GM19468 (cell line): ENCODE measurements at regions not wholly inside any gene's neighbourhood (a gene's known extent, or its start where the extent isn't known, plus 50 kb on each side); places are given as distances from the start of the nearest gene placed in this dataset.
A peak's percentile ranks its signal among the peaks of the same experiment; 100 is the strongest.
"Not testable (repeated sequence)": the region's sequence is repeated elsewhere in the genome, so short reads cannot be mapped to it uniquely, and the experiment has no call there.

Source experiments
- ATAC-seq: cut with Tn5 transposase; IDR thresholded peaks from one replicate; pipeline ENCODE4 v1.9.1; 2021; ENCODE audit warnings: mild to moderate bottlenecking, moderate library complexity, moderate number of reproducible peaks; ENCODE audit not compliant: unreplicated experiment; ENCODE audit errors: extremely low read depth

- peak; percentile 64 for ATAC-seq
These were observed 196.1 kb downstream of the ALG10 start for GRCh38 chr12:34218193-34219045.

- no peak for ATAC-seq
These were observed 196.9 kb downstream of the ALG10 start for GRCh38 chr12:34219046-34219770.

- not testable (repeated sequence) for ATAC-seq
These were observed 197.8 kb downstream of the ALG10 start for GRCh38 chr12:34220079-34220478.

DNA sequence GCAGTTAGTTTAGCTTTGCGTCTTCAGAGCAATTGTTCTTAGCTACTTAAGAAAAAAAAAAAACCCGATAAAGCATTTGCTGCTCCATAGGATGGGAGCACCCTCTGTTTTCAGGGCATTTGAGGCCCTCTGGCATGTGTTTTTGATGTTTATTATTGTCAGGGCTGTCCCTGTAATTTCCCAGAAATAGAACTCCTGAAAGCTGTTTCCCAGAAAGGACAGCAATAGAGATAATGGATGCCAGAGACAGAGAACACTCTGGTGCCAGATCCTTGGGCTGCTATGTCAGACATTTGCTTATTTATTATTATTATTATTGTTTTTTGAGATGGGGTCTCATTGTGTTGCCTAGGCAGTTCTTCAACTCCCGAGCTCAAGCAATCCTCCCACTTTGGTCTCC lies 201.3 kb downstream of the ALG10 start:
- no peak for ATAC-seq

DNA sequence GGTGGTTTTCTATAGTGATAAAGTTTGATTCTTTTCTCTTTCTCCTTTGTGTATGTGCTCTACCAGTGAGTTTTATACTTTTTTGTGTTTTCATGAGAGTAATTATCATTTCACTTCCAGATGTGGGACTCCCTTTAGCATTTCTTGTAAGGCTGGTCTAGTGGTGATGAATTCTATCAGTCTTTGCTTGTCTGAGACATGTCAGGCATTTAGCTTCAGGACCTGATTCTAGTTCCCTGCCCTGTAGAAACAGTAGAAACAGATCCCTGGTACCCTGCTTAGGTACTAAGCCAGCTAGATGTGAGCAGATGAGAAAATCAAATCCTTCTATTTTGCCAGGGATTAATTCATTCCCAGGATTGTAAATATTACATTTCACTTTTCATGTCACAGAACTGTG lies 203.7 kb downstream of the ALG10 start:
- not testable (repeated sequence) for ATAC-seq

DNA sequence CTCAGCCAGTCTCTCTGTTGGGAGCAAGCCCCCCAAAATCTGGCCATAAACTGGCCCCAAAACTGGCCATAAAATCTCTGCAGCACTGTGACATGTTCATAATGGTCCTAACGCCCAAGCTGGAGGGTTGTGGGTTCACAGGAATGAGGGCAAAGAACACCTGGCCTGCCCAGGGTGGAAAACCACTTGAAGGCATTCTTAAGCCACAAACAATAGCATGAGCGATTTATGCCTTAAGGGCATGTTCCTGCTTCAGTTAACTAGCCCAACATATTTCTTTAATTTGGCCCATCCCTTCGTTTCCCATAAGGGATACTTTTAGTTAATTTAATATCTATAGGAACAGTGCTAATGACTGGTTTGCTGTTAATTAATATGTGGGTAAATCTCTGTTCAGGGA lies 205.8 kb downstream of the ALG10 start:
- not testable (repeated sequence) for ATAC-seq

DNA sequence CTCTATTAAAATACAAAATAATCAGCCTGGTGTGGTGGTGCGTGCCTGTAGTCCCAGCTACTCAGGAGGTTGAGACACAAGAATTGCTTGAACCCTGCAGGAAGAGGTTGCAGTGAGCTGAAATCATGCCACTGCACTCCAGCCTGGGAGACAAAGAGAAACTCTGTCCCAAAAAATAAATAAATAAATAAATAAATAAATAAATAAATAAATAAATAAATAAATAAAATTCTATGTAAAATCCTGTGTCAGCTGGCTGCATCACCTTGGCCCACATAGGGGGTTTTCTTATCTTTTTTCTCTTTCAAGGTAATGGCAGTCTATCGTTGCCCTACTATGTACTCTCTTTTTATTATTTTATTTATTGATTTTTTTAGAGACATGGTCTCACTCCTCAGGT lies 206.7 kb downstream of the ALG10 start:
- ATAC-seq = not testable (repeated sequence)

- no peak for ATAC-seq
These were observed 211.3 kb downstream of the ALG10 start for GRCh38 chr12:34233618-34234017.

DNA sequence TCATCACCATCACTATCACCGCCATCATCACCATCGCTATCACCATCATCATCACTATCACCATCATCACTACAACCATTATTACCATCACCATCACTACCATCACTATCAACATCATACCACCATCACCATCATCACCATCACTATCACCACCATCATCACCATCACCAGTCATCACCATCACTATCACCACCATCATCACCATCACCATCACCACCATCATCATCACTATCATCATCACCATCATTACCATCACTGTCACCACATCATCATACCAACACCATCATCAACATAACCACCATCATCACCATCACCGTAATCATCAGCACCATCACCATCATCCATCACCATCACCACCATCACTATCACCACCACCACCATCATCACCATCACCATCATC lies 213.8 kb downstream of the ALG10 start:
- ATAC-seq = no peak

- no peak for ATAC-seq
These were observed 222.3 kb downstream of the ALG10 start for GRCh38 chr12:34244608-34245007.

DNA sequence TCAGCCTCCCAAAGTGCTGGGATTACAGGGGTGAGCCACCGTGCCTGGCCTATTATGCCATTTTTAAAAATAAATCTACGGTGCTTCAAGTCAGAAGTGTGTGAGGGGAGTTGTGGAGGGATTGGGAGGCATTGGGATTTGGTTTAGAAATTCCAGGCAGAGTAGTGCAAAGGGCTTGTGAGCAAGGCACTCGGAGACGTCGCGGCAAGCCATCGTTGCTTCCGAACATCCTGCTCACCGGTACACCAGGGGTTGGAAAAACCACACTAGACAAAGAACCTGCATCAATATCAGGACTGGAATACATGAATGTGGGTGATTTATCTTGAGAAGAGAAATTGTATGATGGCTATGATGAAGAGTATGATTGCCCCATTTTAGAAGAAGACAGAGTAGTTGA lies 227.0 kb downstream of the ALG10 start:
- no peak for ATAC-seq

GRCh38 chr12:34251879-34252278 lies 229.6 kb downstream of the ALG10 start:
- ATAC-seq = not testable (repeated sequence)

DNA sequence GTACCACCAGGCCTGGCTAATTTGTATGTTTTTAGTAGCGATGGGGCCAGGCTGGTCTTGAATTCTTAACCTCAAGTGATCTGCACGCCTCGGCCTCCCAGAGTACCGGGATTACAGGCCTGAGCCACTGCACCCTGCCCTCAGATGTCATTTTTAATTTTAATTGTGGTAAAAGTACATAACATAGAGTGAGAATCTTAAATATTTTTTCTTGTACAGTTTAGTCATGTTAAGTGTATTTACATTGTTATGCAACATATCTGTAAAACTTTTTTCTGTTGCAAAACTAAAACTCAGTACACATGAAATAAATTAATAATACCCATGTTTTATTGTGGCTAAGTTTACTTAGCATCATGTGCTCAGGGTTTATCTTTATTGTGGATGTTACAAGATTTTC lies 231.4 kb downstream of the ALG10 start:
- no peak for ATAC-seq

- ATAC-seq = no peak
These were observed 234.8 kb downstream of the ALG10 start for GRCh38 chr12:34257093-34257492.

GRCh38 chr12:34262140-34262539 lies 239.8 kb downstream of the ALG10 start:
- ATAC-seq = not testable (repeated sequence)

DNA sequence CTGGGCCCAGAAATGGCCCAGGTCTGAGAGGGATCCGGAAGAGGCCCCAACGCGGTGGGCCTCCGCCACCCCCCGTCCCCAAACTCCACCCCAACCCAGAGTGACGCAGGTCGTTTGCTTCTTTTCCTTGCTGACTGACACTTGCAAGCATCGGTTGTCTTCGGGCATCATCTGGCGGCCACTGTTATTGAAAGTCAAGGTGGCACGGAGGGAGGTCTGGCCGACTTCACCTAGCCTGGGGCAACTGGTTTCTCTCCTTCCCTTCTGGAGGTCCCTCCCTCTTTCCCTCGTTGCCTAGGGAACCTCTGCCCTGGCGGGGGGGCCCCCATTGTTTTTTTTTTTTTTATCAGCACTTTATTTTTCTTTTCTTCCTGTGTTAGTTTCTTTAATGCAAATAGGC lies 241.8 kb downstream of the ALG10 start:
- no peak for ATAC-seq

- not testable (repeated sequence) for ATAC-seq
These were observed 251.4 kb downstream of the ALG10 start for GRCh38 chr12:34273703-34274102.

GRCh38 chr12:34275129-34275528 lies 252.8 kb downstream of the ALG10 start:
- no peak for ATAC-seq

DNA sequence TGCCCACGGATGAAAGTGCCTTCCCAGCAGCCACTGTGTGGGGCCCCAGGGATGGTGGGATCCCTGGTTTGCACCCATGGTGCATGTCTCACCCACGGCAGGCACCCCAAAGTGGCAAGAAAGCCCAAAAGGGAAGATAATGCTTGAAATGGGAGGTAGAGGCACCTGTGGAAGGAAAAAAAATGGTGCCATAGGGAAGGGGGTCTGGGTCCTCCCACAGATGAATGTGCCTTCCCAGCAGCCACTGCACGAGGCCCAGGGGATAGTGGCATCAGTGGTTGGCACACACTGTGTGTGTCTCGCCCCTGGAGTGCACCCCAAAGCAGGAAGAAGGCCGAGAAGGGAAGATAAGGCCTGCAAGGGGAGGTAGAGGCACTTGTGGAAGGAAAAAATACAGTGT lies 264.2 kb downstream of the ALG10 start:
- ATAC-seq = no peak

DNA sequence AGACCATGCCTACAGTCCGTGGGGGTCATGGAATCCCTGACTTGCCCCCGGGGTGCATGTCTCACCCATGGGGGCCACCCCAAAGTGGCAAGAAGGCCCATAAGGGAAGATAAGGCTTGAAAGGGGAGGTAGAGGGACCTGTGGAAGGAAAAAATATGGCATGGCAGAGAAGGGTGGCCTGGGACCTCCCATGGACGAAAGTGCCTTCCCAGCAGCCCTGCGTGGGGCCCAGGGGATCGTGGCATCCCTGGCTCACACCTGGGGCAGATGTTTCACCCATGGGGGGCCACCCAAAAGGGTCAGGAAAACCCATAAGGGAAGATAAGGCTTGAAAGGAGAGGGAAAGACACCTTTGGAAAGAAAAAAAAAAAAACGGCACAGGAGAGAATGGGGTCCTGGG lies 264.6 kb downstream of the ALG10 start:
- no peak for ATAC-seq

DNA sequence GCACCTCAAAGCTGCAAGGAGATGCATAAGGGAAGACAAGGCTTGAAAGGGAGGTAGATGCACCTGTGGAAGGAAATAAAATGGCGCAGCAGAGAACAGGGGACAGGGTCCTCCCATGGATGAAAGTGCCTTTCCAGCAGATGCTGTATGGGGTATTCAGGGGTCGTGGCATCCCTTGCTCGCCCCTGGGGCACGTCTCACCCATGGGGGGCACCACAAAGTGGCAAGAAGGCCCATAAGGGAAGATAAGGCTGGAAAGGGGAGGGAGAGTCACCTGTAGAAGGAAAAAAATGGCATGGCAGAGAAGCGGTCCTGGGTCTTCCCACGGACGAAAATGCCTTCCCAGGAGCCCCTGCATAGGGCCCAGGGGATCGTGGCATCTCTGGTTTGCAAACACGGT lies 265.1 kb downstream of the ALG10 start:
- no peak for ATAC-seq
